ENCODE measurements at regions not wholly inside any gene's neighbourhood (a gene's known extent, or its start where the extent isn't known, plus 50 kb on each side); places are given as distances from the start of the nearest gene placed in this dataset.

- no peak for TF ChIP-seq EZH2 (IDR thresholded peaks at IDR 0.05)
- TF ChIP-seq, protein P1, sequence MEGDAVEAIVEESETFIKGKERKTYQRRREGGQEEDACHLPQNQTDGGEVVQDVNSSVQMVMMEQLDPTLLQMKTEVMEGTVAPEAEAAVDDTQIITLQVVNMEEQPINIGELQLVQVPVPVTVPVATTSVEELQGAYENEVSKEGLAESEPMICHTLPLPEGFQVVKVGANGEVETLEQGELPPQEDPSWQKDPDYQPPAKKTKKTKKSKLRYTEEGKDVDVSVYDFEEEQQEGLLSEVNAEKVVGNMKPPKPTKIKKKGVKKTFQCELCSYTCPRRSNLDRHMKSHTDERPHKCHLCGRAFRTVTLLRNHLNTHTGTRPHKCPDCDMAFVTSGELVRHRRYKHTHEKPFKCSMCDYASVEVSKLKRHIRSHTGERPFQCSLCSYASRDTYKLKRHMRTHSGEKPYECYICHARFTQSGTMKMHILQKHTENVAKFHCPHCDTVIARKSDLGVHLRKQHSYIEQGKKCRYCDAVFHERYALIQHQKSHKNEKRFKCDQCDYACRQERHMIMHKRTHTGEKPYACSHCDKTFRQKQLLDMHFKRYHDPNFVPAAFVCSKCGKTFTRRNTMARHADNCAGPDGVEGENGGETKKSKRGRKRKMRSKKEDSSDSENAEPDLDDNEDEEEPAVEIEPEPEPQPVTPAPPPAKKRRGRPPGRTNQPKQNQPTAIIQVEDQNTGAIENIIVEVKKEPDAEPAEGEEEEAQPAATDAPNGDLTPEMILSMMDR (IDR thresholded peaks at IDR 0.05) = no peak
Measured at GRCh38 chr6:141211845-141212244, 920.9 kb upstream of the GJE1 start.
